Uterus (tissue), 3 donors: ENCODE measurements at regions not wholly inside any gene's neighbourhood (a gene's known extent, or its start where the extent isn't known, plus 50 kb on each side); places are given as distances from the start of the nearest gene placed in this dataset.

Source experiments
- DNase-seq, 2 donors: peaks; one replicate each; pipeline ENCODE4 v3.0.0-alpha.2; 2019 to 2020
- H3K27ac ChIP-seq, 2 donors: fragments of 200-600 bp; sonication (generic); 1 replicate in 1 of 2; 2 replicates in 1 of 2; pipeline ENCODE4 v1.5.1; 2016 to 2018
- H3K27me3 ChIP-seq, 2 donors: fragments of 200-600 bp; sonication (generic); one replicate each; pipeline ENCODE4 v1.5.1; 2018 to 2019; ENCODE audit warnings: control low read depth in 1 of 2
- H3K36me3 ChIP-seq, 2 donors: fragments of 200-600 bp; sonication (generic); one replicate each; pipeline ENCODE4 v1.5.1; 2019; ENCODE audit warnings: control low read depth in 1 of 2
- H3K4me1 ChIP-seq, 2 donors: fragments of 200-600 bp; sonication (generic); one replicate each; pipeline ENCODE4 v1.5.1; 2018 to 2019; ENCODE audit warnings: control low read depth in 1 of 2
- H3K4me3 ChIP-seq, 2 donors: fragments of 200-600 bp; sonication (generic); 1 replicate in 1 of 2; 2 replicates in 1 of 2; pipeline ENCODE4 v1.5.1; 2018 to 2019; ENCODE audit warnings: mild to moderate bottlenecking in 1 of 2
- H3K9me3 ChIP-seq, 2 donors: fragments of 200-600 bp; sonication (generic); one replicate each; pipeline ENCODE4 v1.5.1; 2019; ENCODE audit warnings: control low read depth in 1 of 2
- CTCF ChIP-seq, 4 experiments: fragments of 200-600 bp in 2 of 4; fragments of 450-650 bp in 2 of 4; sonication (generic) in 2 of 4; IDR thresholded peaks; one replicate each; pipeline ENCODE4 v1.5.1; 2016 to 2019; ENCODE audit warnings: antibody characterized with exemption in 4 of 4, mild to moderate bottlenecking in 2 of 4, moderate library complexity in 1 of 4
- POLR2A ChIP-seq, 2 donors: fragments of 450-650 bp; IDR thresholded peaks; one replicate each; pipeline ENCODE4 v1.6.1; 2016; ENCODE audit warnings: antibody characterized with exemption in 2 of 2, mild to moderate bottlenecking in 1 of 2, moderate library complexity in 1 of 2
- intact Hi-C: fragments of 100-400 bp; cut with DNase I; formaldehyde crosslinking; loops from one replicate; pipeline ENCODE4 v1.15.1; 2023; ENCODE audit warnings: low total_unique reads
- donor health status: DM: yes; HTN: yes; CAD: no.

GRCh38 chr2:239526666-239527415 lies 126.0 kb upstream of the HDAC4 start:
- intact Hi-C loops, result no loop called here

GRCh38 chr2:239526038-239526437 lies 125.2 kb upstream of the HDAC4 start:
- DNase-seq, result no peak
- Histone ChIP-seq H3K4me1 (no peaks in the 10 kb centered on the region), H3K4me3 (no peak overlapping the region), H3K27me3 (no peaks in the 10 kb centered on the region), H3K36me3 (no peaks in the 10 kb centered on the region), H3K27ac (no peak overlapping the region), H3K9me3 (no peaks in the 10 kb centered on the region)
- TF ChIP-seq CTCF (IDR thresholded peaks at IDR 0.05) (no peak), POLR2A (IDR thresholded peaks at IDR 0.05) (no peak)
- intact Hi-C loops, result no loop called here

More at GRCh38 chr2:239526666-239527415, 126.0 kb upstream of the HDAC4 start:
- no peak overlapping the region for H3K4me3 ChIP-seq
- no peaks in the 10 kb centered on the region for H3K9me3 ChIP-seq
- no peak overlapping the region for H3K27ac ChIP-seq
- no peak for DNase-seq
- no peaks in the 10 kb centered on the region for H3K4me1 ChIP-seq
- H3K27me3 ChIP-seq, result no peaks in the 10 kb centered on the region
- no peak for TF ChIP-seq POLR2A (IDR thresholded peaks at IDR 0.05)
- H3K36me3 ChIP-seq, result no peaks in the 10 kb centered on the region

- peak; percentile 77 to 79 for DNase-seq
- Histone ChIP-seq H3K4me3 (no peak overlapping the region), H3K4me1 (no peaks in the 10 kb centered on the region), H3K27me3 (no peaks in the 10 kb centered on the region), H3K36me3 (no peaks in the 10 kb centered on the region), H3K27ac (peak overlapping the region; percentile 30 to 59), H3K9me3 (no peaks in the 10 kb centered on the region)
- intact Hi-C loops, result no loop called here
- no peak for TF ChIP-seq CTCF (IDR thresholded peaks at IDR 0.05)
- TF ChIP-seq POLR2A (IDR thresholded peaks at IDR 0.05), result no peak
These were observed 123.1 kb upstream of the HDAC4 start for GRCh38 chr2:239523954-239524330.

GRCh38 chr2:239523147-239523953 lies 122.5 kb upstream of the HDAC4 start:
- intact Hi-C loops, result no loop called here
- Histone ChIP-seq H3K4me1 (no peaks in the 10 kb centered on the region), H3K9me3 (no peaks in the 10 kb centered on the region), H3K27ac (peak overlapping the region; percentile 30 to 59), H3K27me3 (no peaks in the 10 kb centered on the region), H3K4me3 (no peak overlapping the region), H3K36me3 (no peaks in the 10 kb centered on the region)
- DNase-seq, result no peak
- no peak for TF ChIP-seq POLR2A (IDR thresholded peaks at IDR 0.05)
- TF ChIP-seq CTCF (IDR thresholded peaks at IDR 0.05), result no peak

GRCh38 chr2:239522740-239523119 lies 121.9 kb upstream of the HDAC4 start:
- Histone ChIP-seq H3K4me3 (no peak overlapping the region), H3K27me3 (no peaks in the 10 kb centered on the region), H3K9me3 (no peaks in the 10 kb centered on the region), H3K4me1 (no peaks in the 10 kb centered on the region), H3K27ac (no peak overlapping the region), H3K36me3 (no peaks in the 10 kb centered on the region)
- no peak for DNase-seq
- no peak for TF ChIP-seq CTCF (IDR thresholded peaks at IDR 0.05)
- no peak for TF ChIP-seq POLR2A (IDR thresholded peaks at IDR 0.05)
- intact Hi-C loops, result no loop called here
